ENCODE measurements at regions not wholly inside any gene's neighbourhood (a gene's known extent, or its start where the extent isn't known, plus 50 kb on each side); places are given as distances from the start of the nearest gene placed in this dataset.

DNA sequence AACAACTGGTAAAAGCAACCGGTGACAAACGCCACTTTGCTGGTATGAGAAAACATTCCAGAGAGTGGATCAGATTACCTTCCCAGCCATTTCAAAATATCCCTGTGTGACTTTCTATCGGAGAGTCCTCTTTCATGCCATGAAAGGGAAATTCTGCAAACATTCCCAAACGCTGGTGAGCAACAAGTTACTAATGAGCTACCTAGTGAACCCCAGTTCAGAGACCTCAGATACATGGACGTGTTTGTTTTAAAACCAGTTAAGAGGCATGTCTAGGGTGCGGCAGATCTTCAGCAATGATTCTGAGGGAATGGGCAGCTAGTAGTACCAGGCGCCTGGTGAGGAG lies 418.2 kb upstream of the NR2F2 start:
- no peak for DNase-seq

GRCh38 chr15:95912728-95913127 lies 417.8 kb upstream of the NR2F2 start:
- DNase-seq: no peak

DNA sequence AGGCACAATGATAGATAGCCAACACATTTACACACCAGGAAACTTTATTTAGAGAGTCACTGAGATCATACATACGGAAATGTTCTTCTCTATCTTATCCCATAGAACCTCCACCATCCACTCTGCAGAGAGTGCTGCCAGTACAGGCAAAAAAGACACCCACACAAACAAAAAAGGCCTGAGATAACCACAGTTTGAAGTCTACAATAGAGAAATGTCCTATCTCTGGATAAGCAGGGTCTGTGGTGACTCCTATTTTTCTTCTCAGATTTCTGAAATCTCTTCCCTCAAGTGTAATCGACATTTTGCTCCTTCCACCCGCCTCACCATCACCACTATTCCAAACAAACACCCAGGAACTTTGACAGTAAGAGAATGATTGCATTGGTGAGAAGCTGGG lies 413.9 kb upstream of the NR2F2 start:
- no peak for DNase-seq

DNA sequence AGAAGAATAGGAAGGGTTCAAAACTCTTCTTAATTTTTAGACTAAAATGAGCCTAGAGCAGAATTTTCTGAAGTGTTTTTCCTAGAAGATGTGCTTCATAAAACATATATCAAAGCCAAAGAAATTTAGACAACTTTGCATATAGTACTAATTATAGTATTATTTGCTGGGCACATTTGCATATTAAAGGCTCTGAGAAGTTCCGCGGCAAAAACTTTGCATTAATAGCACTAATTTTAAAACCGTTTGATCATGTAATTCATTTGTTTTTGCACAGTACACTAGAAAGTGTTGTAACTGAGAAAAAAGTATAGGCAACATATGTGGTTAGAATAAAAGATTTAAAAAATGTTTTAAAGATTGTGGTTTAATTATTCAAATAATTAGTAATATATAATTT lies 412.0 kb upstream of the NR2F2 start:
- DNase-seq: no peak

DNA sequence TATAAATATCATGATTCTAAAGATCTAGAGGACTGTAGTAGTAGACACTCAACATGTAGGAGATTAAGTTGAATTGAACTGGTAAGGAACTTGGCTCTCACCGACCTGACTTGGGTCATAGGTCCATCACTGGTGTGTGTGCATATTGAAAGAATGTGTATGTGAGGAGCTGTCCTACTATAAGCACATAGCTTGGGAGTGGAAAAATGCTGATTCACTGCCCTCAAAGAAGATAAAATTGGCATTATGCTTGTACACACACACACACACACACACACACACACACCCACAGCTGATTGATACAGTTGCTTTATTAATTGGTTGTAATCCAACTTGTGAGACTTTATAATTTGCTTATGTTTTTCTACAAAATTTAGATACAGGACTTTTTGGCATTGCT lies 411.0 kb upstream of the NR2F2 start:
- no peak for DNase-seq

- DNase-seq: no peak
Observed at GRCh38 chr15:95921404-95921803, 409.1 kb upstream of the NR2F2 start.

DNA sequence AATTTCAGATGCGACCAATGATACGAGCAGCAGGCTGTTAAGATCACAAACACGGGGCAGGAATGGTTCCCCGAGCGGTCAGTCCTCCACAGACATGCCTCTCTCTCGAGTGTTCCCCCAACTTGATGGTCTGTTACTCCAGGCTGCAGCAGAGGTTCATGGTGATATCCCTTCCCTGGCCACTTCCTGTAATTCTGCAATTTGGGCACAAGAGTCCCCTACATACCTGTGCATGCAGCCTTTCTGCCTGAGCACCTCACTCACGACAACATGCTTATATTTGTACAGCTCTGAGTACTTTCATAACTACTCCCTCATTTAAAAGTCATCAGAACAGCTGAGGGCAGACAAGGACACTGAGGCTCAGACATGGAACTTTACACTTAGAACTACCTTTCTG lies 408.1 kb upstream of the NR2F2 start:
- DNase-seq: no peak

- DNase-seq: no peak
Observed at GRCh38 chr15:95923792-95924191, 406.7 kb upstream of the NR2F2 start.

- no peak for DNase-seq
Observed at GRCh38 chr15:95928822-95929221, 401.7 kb upstream of the NR2F2 start.

GRCh38 chr15:95929232-95929846 lies 401.2 kb upstream of the NR2F2 start:
- no peak for DNase-seq

DNA sequence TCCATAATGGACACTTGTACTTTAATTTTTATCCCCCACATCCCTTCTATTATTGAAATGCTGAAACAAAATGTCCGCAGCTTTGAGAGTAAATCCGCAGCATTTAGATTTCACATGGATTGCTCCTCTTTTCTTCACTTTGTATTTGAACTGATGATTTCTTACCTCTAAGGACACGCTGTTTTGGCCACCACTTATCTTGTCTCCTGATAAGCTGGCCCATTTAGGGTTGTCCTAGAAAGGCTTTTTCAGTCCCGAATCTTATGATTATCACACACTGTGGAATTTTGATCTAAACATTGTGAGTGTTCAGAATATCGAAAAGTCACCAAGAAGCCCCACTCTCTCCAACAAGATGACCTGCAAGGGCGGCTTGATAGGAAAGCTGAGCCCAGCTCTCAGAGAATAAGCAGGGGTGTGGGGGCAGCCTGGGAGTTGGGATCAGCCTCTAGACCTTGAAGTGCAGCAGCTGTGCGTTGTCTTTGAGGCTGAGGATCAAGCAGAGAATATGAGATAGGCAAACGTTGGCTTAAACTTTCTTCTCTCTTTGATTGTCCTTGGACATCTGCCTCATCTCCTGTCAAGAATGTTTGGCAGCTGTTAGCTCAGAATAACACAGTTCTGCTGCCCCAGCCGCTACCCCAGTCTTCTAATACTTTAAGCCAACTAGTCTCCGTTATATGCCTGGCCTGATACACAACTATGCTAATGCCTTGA lies 399.7 kb upstream of the NR2F2 start:
- DNase-seq: no peak

DNA sequence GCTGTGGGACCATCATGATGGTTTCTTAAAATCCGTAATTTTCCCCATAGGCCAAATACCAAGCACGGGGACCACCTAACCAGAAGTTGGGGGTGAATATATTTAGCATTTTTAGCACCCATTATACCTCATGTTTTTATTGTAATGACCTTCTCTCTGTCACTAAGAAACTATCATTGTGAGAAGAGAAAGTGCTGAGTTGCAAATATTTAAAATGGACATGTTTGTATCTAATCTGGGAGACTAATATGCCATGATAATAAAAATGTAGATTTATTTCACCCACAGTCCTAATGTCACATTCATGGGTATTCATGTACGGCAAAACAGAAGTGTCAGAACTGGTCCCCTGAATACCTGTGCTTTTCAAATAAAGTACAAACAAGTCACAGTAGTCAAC lies 398.9 kb upstream of the NR2F2 start:
- no peak for DNase-seq

DNA sequence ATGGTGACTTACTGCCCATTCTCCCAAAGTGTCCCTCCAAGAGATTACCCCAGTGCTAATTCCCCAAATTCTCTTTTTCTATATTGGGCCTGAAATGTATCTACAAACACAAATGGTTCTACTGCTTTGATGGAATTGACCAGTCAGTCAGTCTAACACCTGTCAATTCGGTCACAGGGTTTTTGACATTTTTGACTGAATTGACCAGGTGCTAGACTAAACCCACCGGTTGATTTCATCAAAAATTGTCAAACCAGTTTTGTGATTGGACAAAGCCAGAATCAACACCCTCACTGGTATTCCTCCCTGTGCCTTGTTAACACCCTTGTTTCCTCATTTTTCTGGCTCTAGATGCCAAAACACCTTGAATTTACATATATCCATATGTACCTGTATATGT lies 398.4 kb upstream of the NR2F2 start:
- DNase-seq: no peak

- DNase-seq: no peak
Observed at GRCh38 chr15:95932676-95933075, 397.8 kb upstream of the NR2F2 start.

- no peak for DNase-seq
Observed at GRCh38 chr15:95935852-95936251, 394.6 kb upstream of the NR2F2 start.

- no peak for DNase-seq
Observed at GRCh38 chr15:95937128-95937528, 393.4 kb upstream of the NR2F2 start.

DNA sequence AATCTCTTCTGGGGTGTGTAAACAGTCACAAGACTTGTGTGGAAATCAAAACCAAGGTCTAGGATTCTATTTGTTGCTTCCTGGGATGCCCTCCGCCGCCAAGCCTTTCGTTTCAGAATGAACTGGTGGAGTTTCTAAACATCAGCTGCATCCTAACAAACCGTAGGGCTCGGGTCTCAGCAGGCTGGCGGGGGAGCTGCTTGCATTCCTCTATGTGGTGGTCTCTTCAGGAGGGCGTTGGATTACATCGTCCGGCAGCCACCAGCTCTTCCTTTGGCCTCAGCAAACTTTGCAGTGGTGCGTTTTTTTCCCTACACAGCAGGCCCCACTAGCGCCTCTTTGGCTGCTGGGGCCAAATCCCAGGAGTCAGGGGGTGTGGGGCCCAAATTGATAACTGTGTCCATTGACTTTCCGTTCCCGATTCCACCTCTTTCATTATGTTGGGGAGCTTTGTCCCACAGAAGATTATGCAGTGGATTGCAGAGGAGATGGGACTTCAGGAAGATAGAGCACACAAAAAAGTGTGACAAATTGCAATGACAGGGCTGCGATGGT lies 390.0 kb upstream of the NR2F2 start:
- DNase-seq: no peak

- no peak for DNase-seq
Observed at GRCh38 chr15:95944193-95944592, 386.3 kb upstream of the NR2F2 start.

GRCh38 chr15:95944661-95945255 lies 385.7 kb upstream of the NR2F2 start:
- DNase-seq: no peak

DNA sequence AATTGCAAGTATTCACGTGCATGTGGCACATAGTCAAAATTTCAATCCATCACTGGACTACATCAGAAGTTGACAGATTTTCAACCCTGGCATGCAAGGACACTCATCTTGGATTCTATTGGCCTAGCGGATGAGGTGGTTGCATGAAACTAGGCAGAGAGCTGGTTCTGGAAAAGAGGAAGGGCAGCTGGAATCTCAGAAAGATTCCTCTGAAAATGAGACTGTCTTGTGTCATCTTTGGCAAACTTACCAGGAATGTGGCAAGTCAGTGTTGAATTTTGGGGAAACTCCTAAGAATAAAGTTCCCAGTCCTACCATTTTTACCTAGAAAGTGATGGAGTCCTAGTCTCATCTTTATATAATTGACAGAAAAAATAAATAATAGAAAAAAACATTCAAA lies 384.3 kb upstream of the NR2F2 start:
- no peak for DNase-seq

GRCh38 chr15:95946926-95947325 lies 383.6 kb upstream of the NR2F2 start:
- DNase-seq: no peak

DNA sequence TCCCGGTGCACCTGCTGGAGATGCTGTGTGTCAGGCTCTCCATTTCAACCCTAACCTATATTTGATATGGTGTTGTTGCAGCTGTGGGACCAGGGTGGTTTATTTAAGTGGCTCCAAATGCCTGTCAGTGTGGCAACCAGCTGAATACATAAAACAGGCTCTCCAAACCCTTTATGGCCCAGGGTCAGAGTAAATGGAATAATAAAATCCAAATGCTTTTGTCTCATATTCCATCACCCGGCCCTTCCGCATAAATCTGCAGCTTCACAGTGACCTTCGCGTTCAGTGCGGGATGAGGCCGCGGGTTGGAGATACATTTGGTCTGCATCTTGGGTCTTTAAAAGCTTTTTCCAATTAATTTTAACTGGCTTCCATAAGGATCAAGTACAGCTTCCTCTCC lies 382.1 kb upstream of the NR2F2 start:
- no peak for DNase-seq

DNA sequence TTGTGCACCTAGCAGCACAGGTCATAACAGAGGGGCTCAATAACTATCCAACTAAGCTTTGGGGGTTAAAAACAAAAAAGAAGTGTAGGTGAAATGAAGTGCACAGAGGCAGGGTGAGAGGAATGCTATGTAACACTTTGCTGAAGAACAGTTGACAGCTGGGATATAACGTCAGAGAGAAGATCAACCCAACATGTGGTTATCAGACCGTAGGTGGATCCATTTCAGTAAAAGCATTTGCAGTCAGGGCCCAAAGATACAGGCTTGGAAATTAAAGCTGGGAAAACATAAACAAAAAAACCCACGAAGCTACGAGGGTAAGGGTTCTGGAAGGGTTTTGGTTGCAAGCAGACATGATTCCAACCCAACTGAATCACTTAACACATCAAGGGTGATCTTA lies 377.5 kb upstream of the NR2F2 start:
- no peak for DNase-seq

DNA sequence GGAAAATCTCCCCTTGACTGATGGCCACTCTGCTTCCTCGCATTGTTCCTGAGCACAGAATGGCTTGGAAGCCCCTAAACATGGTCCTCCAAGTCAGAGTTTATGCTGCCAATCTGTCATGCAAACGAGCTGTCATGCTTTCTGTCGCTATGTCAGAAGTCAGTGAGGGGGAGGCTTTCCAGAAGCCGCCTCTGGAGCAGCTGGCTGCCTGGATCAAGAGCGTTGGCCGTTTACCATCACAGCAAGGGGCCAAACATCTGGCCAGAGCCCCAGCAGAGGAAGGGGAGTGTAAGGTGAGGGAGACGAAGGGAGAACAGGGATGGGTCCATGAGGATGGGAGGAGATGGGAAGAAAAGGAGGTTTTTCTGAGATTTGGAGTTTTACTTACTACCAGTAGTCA lies 372.6 kb upstream of the NR2F2 start:
- DNase-seq: no peak

- no peak for DNase-seq
Observed at GRCh38 chr15:95958382-95958781, 372.1 kb upstream of the NR2F2 start.
